GM23338 (cell line): ENCODE measurements at regions not wholly inside any gene's neighbourhood (a gene's known extent, or its start where the extent isn't known, plus 50 kb on each side); places are given as distances from the start of the nearest gene placed in this dataset.

ENCODE experiments used
- ATAC-seq: fragments of 200-7000 bp; cut with Tn5 transposase; 3 replicates; pipeline ENCODE4 v1.9.1; 2020
- DNase-seq: peaks from one replicate; pipeline ENCODE4 v3.0.0-alpha.2; 2015; ENCODE audit warnings: low spot score
- H2AFZ ChIP-seq: fragments of 200-600 bp; sonication (generic); 2 replicates; pipeline ENCODE4 v1.8.0; 2016; ENCODE audit warnings: antibody characterized with exemption, mild to moderate bottlenecking, moderate library complexity
- H3F3A ChIP-seq: fragments of 200-600 bp; sonication (generic); replicated peaks from 2 replicates; pipeline ENCODE4 v1.8.0; 2017; ENCODE audit warnings: antibody characterized with exemption, mixed run types, low read depth
- H3K27ac ChIP-seq: fragments of 200-600 bp; sonication (generic); 2 replicates; pipeline ENCODE4 v1.6.1; 2016; ENCODE audit warnings: low read depth
- H3K27me3 ChIP-seq: fragments of 200-600 bp; sonication (generic); 2 replicates; pipeline ENCODE4 v1.8.0; 2016; ENCODE audit warnings: mild to moderate bottlenecking, mixed run types, moderate library complexity; ENCODE audit not compliant: insufficient read depth
- H3K36me3 ChIP-seq: fragments of 200-600 bp; sonication (generic); 2 replicates; pipeline ENCODE4 v1.8.0; 2016; ENCODE audit warnings: mild to moderate bottlenecking; ENCODE audit not compliant: insufficient read depth
- H3K4me1 ChIP-seq: fragments of 200-600 bp; sonication (generic); 2 replicates; pipeline ENCODE4 v1.8.0; 2016; ENCODE audit warnings: mild to moderate bottlenecking, moderate library complexity; ENCODE audit not compliant: insufficient read depth
- H3K4me2 ChIP-seq: fragments of 200-600 bp; sonication (generic); 2 replicates; pipeline ENCODE4 v1.7.1; 2017; ENCODE audit warnings: mixed run types
- H3K4me3 ChIP-seq: fragments of 200-600 bp; sonication (generic); 2 replicates; pipeline ENCODE4 v1.6.1; 2016; ENCODE audit warnings: mixed run types
- H3K79me2 ChIP-seq: fragments of 200-600 bp; sonication (generic); replicated peaks from 2 replicates; pipeline ENCODE4 v1.8.0; 2017; ENCODE audit warnings: mild to moderate bottlenecking; ENCODE audit not compliant: insufficient read depth
- H3K9me2 ChIP-seq: fragments of 200-600 bp; sonication (generic); 2 replicates; pipeline ENCODE4 v1.8.0; 2017; ENCODE audit not compliant: insufficient read depth
- H4K20me1 ChIP-seq: fragments of 200-600 bp; sonication (generic); replicated peaks from 2 replicates; pipeline ENCODE4 v1.8.0; 2017; ENCODE audit warnings: mild to moderate bottlenecking; ENCODE audit not compliant: insufficient read depth
- H3K27ac Mint-ChIP-seq: 2 replicates; pipeline ENCODE4 v1.8.0; 2020; ENCODE audit warnings: inconsistent platforms, mild to moderate bottlenecking, moderate library complexity, mixed read lengths
- H3K27me3 Mint-ChIP-seq: 3 replicates; pipeline ENCODE4 v1.8.0; 2022; ENCODE audit warnings: low read depth, mild to moderate bottlenecking, moderate library complexity, mixed read lengths, inconsistent platforms; ENCODE audit not compliant: insufficient read depth, poor library complexity
- H3K36me3 Mint-ChIP-seq: 3 replicates; pipeline ENCODE4 v1.8.0; 2021; ENCODE audit warnings: low read depth, mild to moderate bottlenecking, inconsistent platforms, moderate library complexity, mixed read lengths
- H3K4me1 Mint-ChIP-seq: 3 replicates; pipeline ENCODE4 v1.8.0; 2020; ENCODE audit warnings: mild to moderate bottlenecking, inconsistent platforms, mixed read lengths
- H3K4me3 Mint-ChIP-seq: 3 replicates; pipeline ENCODE4 v1.8.0; 2021; ENCODE audit warnings: moderate library complexity, mild to moderate bottlenecking, inconsistent platforms, mixed read lengths
- H3K9me3 Mint-ChIP-seq: 3 replicates; pipeline ENCODE4 v1.8.0; 2020; ENCODE audit warnings: moderate library complexity, mild to moderate bottlenecking, inconsistent platforms, mixed read lengths
- EZH2phosphoT487 ChIP-seq: fragments of 200-600 bp; sonication (generic); IDR thresholded peaks from one replicate; pipeline ENCODE4 v1.8.1; 2018; ENCODE audit warnings: antibody characterized with exemption; ENCODE audit not compliant: unreplicated experiment
- POLR2AphosphoS5 ChIP-seq: IDR thresholded peaks from 2 replicates; pipeline ENCODE4 v1.6.1; 2016; ENCODE audit warnings: antibody characterized with exemption, low read depth
- STAT1 ChIP-seq: IDR thresholded peaks from one replicate; pipeline ENCODE4 v1.6.1; 2016; ENCODE audit warnings: antibody characterized with exemption; ENCODE audit not compliant: unreplicated experiment
- ZNF114 ChIP-seq: fragments of 250-450 bp; sonication (Bioruptor Pico); IDR thresholded peaks from 2 replicates; pipeline ENCODE4 v1.5.0; 2020; ENCODE audit warnings: mild to moderate bottlenecking, moderate library complexity
- ZNF331 ChIP-seq: fragments of 250-450 bp; sonication (Bioruptor Pico); IDR thresholded peaks from 2 replicates; pipeline ENCODE4 v1.5.0; 2020; ENCODE audit warnings: low read depth, mild to moderate bottlenecking, moderate library complexity
- TF ChIP-seq, protein P1 (sequence below), 2 experiments: fragments of 200-600 bp in 1 of 2; sonication (generic) in 1 of 2; conservative IDR thresholded peaks; 2 replicates each; pipeline versions ENCODE4 v1.5.1 to v1.6.1; 2016 to 2017; ENCODE audit warnings: antibody characterized with exemption in 2 of 2, low read depth in 2 of 2, mild to moderate bottlenecking in 2 of 2, moderate library complexity in 1 of 2
- TF ChIP-seq, protein P2 (sequence below): IDR thresholded peaks from one replicate; pipeline ENCODE4 v1.6.1; 2018; ENCODE audit warnings: antibody characterized with exemption; ENCODE audit not compliant: unreplicated experiment

DNA sequence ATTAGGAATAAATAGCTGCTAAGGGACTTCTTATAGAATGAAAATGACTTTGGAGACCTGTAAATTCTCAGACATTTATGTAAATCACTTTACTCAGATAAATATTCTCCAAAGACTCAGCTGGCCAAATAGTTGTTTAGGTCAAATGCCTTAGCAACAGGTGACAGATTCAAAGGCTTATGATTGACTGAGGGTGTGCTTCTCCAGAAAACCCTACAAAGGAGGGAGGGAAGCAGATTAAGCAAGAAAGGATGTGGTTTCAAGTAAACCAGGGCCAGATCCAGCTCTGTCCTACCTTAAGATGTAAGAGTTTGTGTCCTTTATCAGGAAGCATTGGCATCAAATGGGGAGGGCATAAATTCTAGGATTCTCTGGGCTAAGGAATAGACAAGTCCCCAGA is 433.0 kb downstream of the TLE1 start:
- Mint-ChIP-seq H3K36me3 (peaks cover 6% of the 10 kb centered on the region; the same call in 2 of the 3 replicates), H3K9me3 (peaks cover 7% of the 10 kb centered on the region), H3K4me3 (no peak overlapping the region), H3K27me3 (no peaks in the 10 kb centered on the region), H3K27ac (no peak overlapping the region), H3K4me1 (no peaks in the 10 kb centered on the region)
- Histone ChIP-seq H3K79me2 (no peaks in the 10 kb centered on the region), H3K4me1 (no peaks in the 10 kb centered on the region), H2AFZ (no peak overlapping the region), H3F3A (no peaks in the 10 kb centered on the region), H3K27me3 (no peaks in the 10 kb centered on the region), H3K4me2 (no peak overlapping the region), H3K27ac (no peak overlapping the region), H3K9me2 (0 out of 2 replicates have a peak, but pooled peaks cover 3% of the 10 kb centered on the region), H4K20me1 (no peaks in the 10 kb centered on the region), H3K4me3 (no peak overlapping the region), H3K36me3 (no peaks in the 10 kb centered on the region)
- DNase-seq (no peak), ATAC-seq (no peak)
- TF ChIP-seq STAT1 (no peak), ZNF331 (CRISPR knock-in tag) (no peak)
- TF ChIP-seq, protein P1, sequence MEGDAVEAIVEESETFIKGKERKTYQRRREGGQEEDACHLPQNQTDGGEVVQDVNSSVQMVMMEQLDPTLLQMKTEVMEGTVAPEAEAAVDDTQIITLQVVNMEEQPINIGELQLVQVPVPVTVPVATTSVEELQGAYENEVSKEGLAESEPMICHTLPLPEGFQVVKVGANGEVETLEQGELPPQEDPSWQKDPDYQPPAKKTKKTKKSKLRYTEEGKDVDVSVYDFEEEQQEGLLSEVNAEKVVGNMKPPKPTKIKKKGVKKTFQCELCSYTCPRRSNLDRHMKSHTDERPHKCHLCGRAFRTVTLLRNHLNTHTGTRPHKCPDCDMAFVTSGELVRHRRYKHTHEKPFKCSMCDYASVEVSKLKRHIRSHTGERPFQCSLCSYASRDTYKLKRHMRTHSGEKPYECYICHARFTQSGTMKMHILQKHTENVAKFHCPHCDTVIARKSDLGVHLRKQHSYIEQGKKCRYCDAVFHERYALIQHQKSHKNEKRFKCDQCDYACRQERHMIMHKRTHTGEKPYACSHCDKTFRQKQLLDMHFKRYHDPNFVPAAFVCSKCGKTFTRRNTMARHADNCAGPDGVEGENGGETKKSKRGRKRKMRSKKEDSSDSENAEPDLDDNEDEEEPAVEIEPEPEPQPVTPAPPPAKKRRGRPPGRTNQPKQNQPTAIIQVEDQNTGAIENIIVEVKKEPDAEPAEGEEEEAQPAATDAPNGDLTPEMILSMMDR (conservative IDR thresholded peaks at IDR 0.05; ENCODE audit: low read depth in 2 of 2), result no peak

DNA sequence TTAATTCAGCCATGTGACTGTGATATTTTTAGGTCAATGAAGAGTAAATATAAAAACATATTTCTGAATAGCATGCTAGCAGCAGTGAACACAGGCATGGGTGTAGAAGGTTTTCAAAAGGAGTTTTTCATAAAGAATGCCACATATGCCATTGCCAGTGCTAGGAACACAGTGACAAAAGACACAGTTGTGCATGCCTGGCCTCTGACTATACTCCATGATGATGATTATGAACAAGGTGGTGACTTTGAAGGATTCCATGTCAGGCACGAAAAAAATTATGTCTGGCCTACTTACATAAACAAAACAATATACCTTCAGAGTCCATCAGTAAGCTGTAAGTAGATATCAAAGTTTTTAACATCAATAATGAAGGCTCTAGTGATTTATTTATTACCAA is 438.7 kb downstream of the TLE1 start:
- H3K36me3 ChIP-seq, result no peaks in the 10 kb centered on the region
- H3K4me1 ChIP-seq, result no peaks in the 10 kb centered on the region
- ATAC-seq, result no peak
- Mint-ChIP-seq H3K9me3 (no peaks in the 10 kb centered on the region), H3K4me3 (no peak overlapping the region), H3K27me3 (no peaks in the 10 kb centered on the region), H3K4me1 (peaks cover 8% of the 10 kb centered on the region; the same call in 2 of the 3 replicates), H3K27ac (no peak overlapping the region), H3K36me3 (no peaks in the 10 kb centered on the region)
- no peak for DNase-seq
- no peak overlapping the region for H3K4me2 ChIP-seq
- no peak for TF ChIP-seq POLR2AphosphoS5
- no peak for TF ChIP-seq ZNF114 (CRISPR knock-in tag)
- no peak for TF ChIP-seq EZH2phosphoT487
- TF ChIP-seq, protein P2, sequence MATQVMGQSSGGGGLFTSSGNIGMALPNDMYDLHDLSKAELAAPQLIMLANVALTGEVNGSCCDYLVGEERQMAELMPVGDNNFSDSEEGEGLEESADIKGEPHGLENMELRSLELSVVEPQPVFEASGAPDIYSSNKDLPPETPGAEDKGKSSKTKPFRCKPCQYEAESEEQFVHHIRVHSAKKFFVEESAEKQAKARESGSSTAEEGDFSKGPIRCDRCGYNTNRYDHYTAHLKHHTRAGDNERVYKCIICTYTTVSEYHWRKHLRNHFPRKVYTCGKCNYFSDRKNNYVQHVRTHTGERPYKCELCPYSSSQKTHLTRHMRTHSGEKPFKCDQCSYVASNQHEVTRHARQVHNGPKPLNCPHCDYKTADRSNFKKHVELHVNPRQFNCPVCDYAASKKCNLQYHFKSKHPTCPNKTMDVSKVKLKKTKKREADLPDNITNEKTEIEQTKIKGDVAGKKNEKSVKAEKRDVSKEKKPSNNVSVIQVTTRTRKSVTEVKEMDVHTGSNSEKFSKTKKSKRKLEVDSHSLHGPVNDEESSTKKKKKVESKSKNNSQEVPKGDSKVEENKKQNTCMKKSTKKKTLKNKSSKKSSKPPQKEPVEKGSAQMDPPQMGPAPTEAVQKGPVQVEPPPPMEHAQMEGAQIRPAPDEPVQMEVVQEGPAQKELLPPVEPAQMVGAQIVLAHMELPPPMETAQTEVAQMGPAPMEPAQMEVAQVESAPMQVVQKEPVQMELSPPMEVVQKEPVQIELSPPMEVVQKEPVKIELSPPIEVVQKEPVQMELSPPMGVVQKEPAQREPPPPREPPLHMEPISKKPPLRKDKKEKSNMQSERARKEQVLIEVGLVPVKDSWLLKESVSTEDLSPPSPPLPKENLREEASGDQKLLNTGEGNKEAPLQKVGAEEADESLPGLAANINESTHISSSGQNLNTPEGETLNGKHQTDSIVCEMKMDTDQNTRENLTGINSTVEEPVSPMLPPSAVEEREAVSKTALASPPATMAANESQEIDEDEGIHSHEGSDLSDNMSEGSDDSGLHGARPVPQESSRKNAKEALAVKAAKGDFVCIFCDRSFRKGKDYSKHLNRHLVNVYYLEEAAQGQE, result no peak
- no peak overlapping the region for H3K27ac ChIP-seq
- no peak overlapping the region for H2AFZ ChIP-seq
- no peaks in the 10 kb centered on the region for H3K79me2 ChIP-seq
- H3K27me3 ChIP-seq, result no peaks in the 10 kb centered on the region
- no peaks in the 10 kb centered on the region for H3K9me2 ChIP-seq
- no peak overlapping the region for H3K4me3 ChIP-seq
- no peaks in the 10 kb centered on the region for H4K20me1 ChIP-seq
- H3F3A ChIP-seq, result no peaks in the 10 kb centered on the region
